Endothelial cell of umbilical vein (primary cell): ENCODE measurements at regions not wholly inside any gene's neighbourhood (a gene's known extent, or its start where the extent isn't known, plus 50 kb on each side); places are given as distances from the start of the nearest gene placed in this dataset.

Source experiments
- BruUV-seq: library from RNA; stranded (reverse); fragments of 400-500 nt; replicated peaks from 2 replicates; lab custom pipeline; 2021; lab: Mats Ljungman, UMichigan
- CTCF ChIA-PET: fragments of 300-600, 350-600 bp; sonication (Branson Sonifier 250); formaldehyde crosslinking; loops from one replicate; lab custom pipeline; 2021; ENCODE audit warnings: antibody characterized with exemption, inconsistent platforms; lab: Charles Lee
- POLR2A ChIA-PET: fragments of 300-600, 350-600 bp; sonication (Branson Sonifier 250); formaldehyde crosslinking; loops from one replicate; lab custom pipeline; 2021; ENCODE audit warnings: antibody characterized with exemption, inconsistent platforms; lab: Charles Lee
- DNase-seq: peaks from one replicate; pipeline ENCODE4 v3.0.0-alpha.2; 2011; ENCODE audit warnings: low read depth, low spot score
- FAIRE-seq: peaks from 2 replicates; lab custom pipeline; 2011; peaks lifted over from hg19 to GRCh38; lab: Jason Lieb, UNC
- H2AFZ ChIP-seq: 2 replicates; pipeline ENCODE4 v1.6.0; 2012; ENCODE audit warnings: low read depth, low read length, control low read depth, inconsistent platforms
- H3K27ac ChIP-seq: 2 replicates; pipeline ENCODE4 v1.5.1; 2011; ENCODE audit warnings: low read depth, mild to moderate bottlenecking, control low read depth, low read length, moderate library complexity; ENCODE audit not compliant: insufficient read depth
- H3K27me3 ChIP-seq, 2 experiments: 2 replicates each; pipeline versions ENCODE4 v1.6.0 to v1.6.1; 2011; ENCODE audit warnings: low read length in 2 of 2, mixed read lengths in 1 of 2; ENCODE audit not compliant: control insufficient read depth in 2 of 2, insufficient read depth in 2 of 2
- H3K36me3 ChIP-seq, 2 experiments: 2 replicates in 1 of 2; 3 replicates in 1 of 2; pipeline ENCODE4 v1.5.1; 2011; ENCODE audit warnings: low read length in 2 of 2, mild to moderate bottlenecking in 1 of 2, moderate library complexity in 1 of 2; ENCODE audit not compliant: control insufficient read depth in 2 of 2, insufficient read depth in 2 of 2; ENCODE audit errors: extremely low read depth in 1 of 2
- H3K4me1 ChIP-seq: 3 replicates; pipeline ENCODE4 v1.5.1; 2011; ENCODE audit warnings: mild to moderate bottlenecking, low read length; ENCODE audit not compliant: control insufficient read depth, insufficient read depth; ENCODE audit errors: extremely low read depth
- H3K4me2 ChIP-seq: 2 replicates; pipeline ENCODE4 v1.6.1; 2011; ENCODE audit warnings: low read length, control low read depth, mixed read lengths; ENCODE audit not compliant: insufficient read depth
- H3K4me3 ChIP-seq, 3 experiments: fragments of 200-600 bp in 1 of 3; sonication (generic), shearing (Covaris generic) in 1 of 3; replicated peaks in 1 of 3; 2 replicates each; pipeline ENCODE4 v1.5.1; 2011 to 2016; ENCODE audit warnings: control low read depth in 3 of 3, low read length in 3 of 3, mild to moderate bottlenecking in 2 of 3, inconsistent platforms in 1 of 3, low read depth in 1 of 3, moderate library complexity in 1 of 3; ENCODE audit not compliant: insufficient read depth in 1 of 3
- H3K79me2 ChIP-seq: 2 replicates; pipeline ENCODE4 v1.6.0; 2012; ENCODE audit warnings: low read length, inconsistent platforms; ENCODE audit not compliant: control insufficient read depth, insufficient read depth
- H3K9ac ChIP-seq: replicated peaks from 2 replicates; pipeline ENCODE3; 2011; ENCODE audit warnings: low read length, control low read depth; ENCODE audit not compliant: insufficient read depth; ENCODE audit errors: extremely low read depth
- H3K9me1 ChIP-seq: replicated peaks from 3 replicates; pipeline ENCODE4 v1.6.0; 2011; ENCODE audit warnings: mild to moderate bottlenecking, low read length; ENCODE audit not compliant: control insufficient read depth, insufficient read depth; ENCODE audit errors: extremely low read depth
- H3K9me3 ChIP-seq: replicated peaks from 2 replicates; pipeline ENCODE4 v1.5.1; 2012; ENCODE audit warnings: low read length, inconsistent platforms; ENCODE audit not compliant: control insufficient read depth, insufficient read depth
- H4K20me1 ChIP-seq: replicated peaks from 2 replicates; pipeline ENCODE3; 2011; ENCODE audit warnings: mild to moderate bottlenecking, low read length; ENCODE audit not compliant: control insufficient read depth, insufficient read depth; ENCODE audit errors: extremely low read depth
- EZH2 ChIP-seq: IDR thresholded peaks from 2 replicates; pipeline ENCODE4 v1.6.1; 2012; ENCODE audit warnings: borderline replicate concordance, low read depth, mild to moderate bottlenecking, moderate library complexity, low read length, inconsistent platforms; ENCODE audit not compliant: severe bottlenecking
- FOS ChIP-seq: IDR thresholded peaks from 2 replicates; pipeline ENCODE4 v1.6.1; 2011; ENCODE audit warnings: mild to moderate bottlenecking, low read length, moderate library complexity, borderline replicate concordance; ENCODE audit not compliant: insufficient read depth
- GATA2 ChIP-seq: IDR thresholded peaks from 2 replicates; pipeline ENCODE4 v1.7.0; 2011; ENCODE audit warnings: low read depth, mild to moderate bottlenecking, moderate library complexity, mixed read lengths, low read length; ENCODE audit not compliant: insufficient read length, insufficient read depth
- JUN ChIP-seq: IDR thresholded peaks from 2 replicates; pipeline ENCODE4 v1.6.1; 2011; ENCODE audit warnings: borderline replicate concordance, low read depth; ENCODE audit not compliant: insufficient read length, insufficient read depth
- MYC ChIP-seq: IDR thresholded peaks from one replicate; pipeline ENCODE4 v1.6.1; 2011; ENCODE audit warnings: mild to moderate bottlenecking, low read depth, low read length
- POLR2A ChIP-seq: IDR thresholded peaks from 2 replicates; pipeline ENCODE4 v1.6.1; 2012; ENCODE audit warnings: low read depth, mild to moderate bottlenecking, control low read depth, low read length
- POLR2AphosphoS5 ChIP-seq: IDR thresholded peaks from 2 replicates; pipeline ENCODE4 v1.6.1; 2012; ENCODE audit warnings: low read depth, mild to moderate bottlenecking, control low read depth, low read length, moderate library complexity; ENCODE audit not compliant: insufficient read depth
- dilution Hi-C: fragments of 300-500 bp; cut with MboI; formaldehyde crosslinking; loops from one replicate; pipeline ENCODE4 v1.15.0; 2019; ENCODE audit warnings: low sequenced_read_pairs; ENCODE audit not compliant: extremely low pct_ligation_motif_present
- intact Hi-C: fragments of 100-400 bp; cut with micrococcal nuclease; formaldehyde crosslinking; loops from one replicate; pipeline ENCODE4 v1.10.0; 2022
- TF ChIP-seq, protein P1 (sequence below), 2 donors: IDR thresholded peaks; 1 replicate in 1 of 2; 2 replicates in 1 of 2; pipeline ENCODE4 v1.5.1; 2011; ENCODE audit warnings: low read length in 2 of 2, mild to moderate bottlenecking in 2 of 2, moderate library complexity in 2 of 2, control low read depth in 1 of 2, inconsistent platforms in 1 of 2, low read depth in 1 of 2; ENCODE audit not compliant: insufficient read depth in 1 of 2; ENCODE audit errors: extremely low read depth in 1 of 2
- TF ChIP-seq, protein P2 (sequence below): IDR thresholded peaks from 2 replicates; pipeline ENCODE4 v1.6.1; 2011; ENCODE audit not compliant: insufficient read depth, insufficient read length

DNA sequence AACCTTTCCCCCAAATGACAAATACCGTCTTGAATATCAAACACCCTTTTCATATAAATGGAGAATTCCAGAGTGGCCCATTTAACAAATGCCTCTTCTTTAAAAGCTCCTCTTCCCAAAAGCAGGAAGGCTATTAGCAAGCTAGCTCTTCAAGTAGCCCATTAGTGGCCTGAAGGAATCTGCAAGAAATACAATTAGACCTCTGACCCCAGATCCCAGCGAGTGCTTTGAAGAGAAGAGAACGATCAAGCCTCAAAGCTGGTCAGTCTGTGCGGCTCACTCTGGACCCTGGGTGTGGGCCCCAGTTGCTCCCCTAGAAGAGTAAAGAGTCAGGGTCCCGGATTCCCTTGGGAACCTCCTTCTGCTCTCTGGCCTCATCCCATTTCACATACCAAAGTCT lies 325.6 kb downstream of the NUAK1 start:
- H3K4me2 ChIP-seq, result no peak overlapping the region
- no peak for DNase-seq
- H3K9me3 ChIP-seq, result no peaks in the 10 kb centered on the region
- POLR2A ChIA-PET, result no interaction called here
- no peak overlapping the region for H3K27ac ChIP-seq
- no peaks in the 10 kb centered on the region for H3K79me2 ChIP-seq
- dilution Hi-C loops (no loop called here), intact Hi-C loops (no loop called here)
- H2AFZ ChIP-seq, result no peak overlapping the region
- peaks cover 20 to 22% of the 10 kb centered on the region in 2 experiments for H3K27me3 ChIP-seq
- no peak for FAIRE-seq
- TF ChIP-seq POLR2AphosphoS5 (no peak), GATA2 (no peak), POLR2A (no peak), EZH2 (no peak), JUN (no peak), FOS (no peak), MYC (no peak)
- TF ChIP-seq, protein P1, sequence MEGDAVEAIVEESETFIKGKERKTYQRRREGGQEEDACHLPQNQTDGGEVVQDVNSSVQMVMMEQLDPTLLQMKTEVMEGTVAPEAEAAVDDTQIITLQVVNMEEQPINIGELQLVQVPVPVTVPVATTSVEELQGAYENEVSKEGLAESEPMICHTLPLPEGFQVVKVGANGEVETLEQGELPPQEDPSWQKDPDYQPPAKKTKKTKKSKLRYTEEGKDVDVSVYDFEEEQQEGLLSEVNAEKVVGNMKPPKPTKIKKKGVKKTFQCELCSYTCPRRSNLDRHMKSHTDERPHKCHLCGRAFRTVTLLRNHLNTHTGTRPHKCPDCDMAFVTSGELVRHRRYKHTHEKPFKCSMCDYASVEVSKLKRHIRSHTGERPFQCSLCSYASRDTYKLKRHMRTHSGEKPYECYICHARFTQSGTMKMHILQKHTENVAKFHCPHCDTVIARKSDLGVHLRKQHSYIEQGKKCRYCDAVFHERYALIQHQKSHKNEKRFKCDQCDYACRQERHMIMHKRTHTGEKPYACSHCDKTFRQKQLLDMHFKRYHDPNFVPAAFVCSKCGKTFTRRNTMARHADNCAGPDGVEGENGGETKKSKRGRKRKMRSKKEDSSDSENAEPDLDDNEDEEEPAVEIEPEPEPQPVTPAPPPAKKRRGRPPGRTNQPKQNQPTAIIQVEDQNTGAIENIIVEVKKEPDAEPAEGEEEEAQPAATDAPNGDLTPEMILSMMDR (IDR thresholded peaks at IDR 0.05; ENCODE audit: extremely low read depth in 1 of 2, insufficient read depth in 1 of 2, low read depth in 1 of 2, low read length in 2 of 2), result no peak
- TF ChIP-seq, protein P2, sequence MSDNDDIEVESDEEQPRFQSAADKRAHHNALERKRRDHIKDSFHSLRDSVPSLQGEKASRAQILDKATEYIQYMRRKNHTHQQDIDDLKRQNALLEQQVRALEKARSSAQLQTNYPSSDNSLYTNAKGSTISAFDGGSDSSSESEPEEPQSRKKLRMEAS, result no peak
- no peaks in the 10 kb centered on the region for H3K36me3 ChIP-seq
- no peaks in the 10 kb centered on the region for H3K4me1 ChIP-seq
- CTCF ChIA-PET, result no interaction called here
- BruUV-seq, result no TSS peak
- no peak overlapping the region for H3K4me3 ChIP-seq
- H3K9me1 ChIP-seq, result no peaks in the 10 kb centered on the region
- no peaks in the 10 kb centered on the region for H4K20me1 ChIP-seq
- no peak overlapping the region for H3K9ac ChIP-seq
